ENCODE measurements at regions not wholly inside any gene's neighbourhood (a gene's known extent, or its start where the extent isn't known, plus 50 kb on each side); places are given as distances from the start of the nearest gene placed in this dataset.

GRCh38 chr3:107945417-107946094 lies 145.3 kb downstream of the CD47 start:
- TF ChIP-seq POLR2A (IDR thresholded peaks at IDR 0.05; ENCODE audit: low read depth, low read length) (no peak), POLR2AphosphoS5 (IDR thresholded peaks at IDR 0.05; ENCODE audit: low read depth, low read length) (no peak)
